Dendritic cell treated with granulocyte-macrophage colony-stimulating factor and Interleukin-4, amounts not matched to agents 40 ng/mL and 50 ng/mL, for 4 days (primary cell): ENCODE measurements at regions not wholly inside any gene's neighbourhood (a gene's known extent, or its start where the extent isn't known, plus 50 kb on each side); places are given as distances from the start of the nearest gene placed in this dataset.

ENCODE experiments used
- H3K27ac Mint-ChIP-seq: one replicate; pipeline ENCODE4 v1.8.0; 2022; ENCODE audit warnings: mild to moderate bottlenecking, mixed read lengths
- H3K27me3 Mint-ChIP-seq: one replicate; pipeline ENCODE4 v1.8.0; 2022; ENCODE audit warnings: mild to moderate bottlenecking, mixed read lengths
- H3K36me3 Mint-ChIP-seq: one replicate; pipeline ENCODE4 v1.8.0; 2022; ENCODE audit warnings: low read depth, mixed read lengths
- H3K4me1 Mint-ChIP-seq: one replicate; pipeline ENCODE4 v1.8.0; 2022; ENCODE audit warnings: low read depth, mixed read lengths
- H3K4me3 Mint-ChIP-seq: one replicate; pipeline ENCODE4 v1.8.0; 2022; ENCODE audit warnings: mild to moderate bottlenecking, moderate library complexity, mixed read lengths
- H3K9me3 Mint-ChIP-seq: one replicate; pipeline ENCODE4 v1.8.0; 2022; ENCODE audit warnings: mixed read lengths
- intact Hi-C: fragments of 100-400 bp; cut with micrococcal nuclease; formaldehyde crosslinking; loops from one replicate; pipeline ENCODE4 v1.15.0; 2022

GRCh38 chr7:121486590-121486989 is 90.5 kb upstream of the FAM3C start:
- no peaks in the 10 kb centered on the region for H3K9me3 Mint-ChIP-seq

DNA sequence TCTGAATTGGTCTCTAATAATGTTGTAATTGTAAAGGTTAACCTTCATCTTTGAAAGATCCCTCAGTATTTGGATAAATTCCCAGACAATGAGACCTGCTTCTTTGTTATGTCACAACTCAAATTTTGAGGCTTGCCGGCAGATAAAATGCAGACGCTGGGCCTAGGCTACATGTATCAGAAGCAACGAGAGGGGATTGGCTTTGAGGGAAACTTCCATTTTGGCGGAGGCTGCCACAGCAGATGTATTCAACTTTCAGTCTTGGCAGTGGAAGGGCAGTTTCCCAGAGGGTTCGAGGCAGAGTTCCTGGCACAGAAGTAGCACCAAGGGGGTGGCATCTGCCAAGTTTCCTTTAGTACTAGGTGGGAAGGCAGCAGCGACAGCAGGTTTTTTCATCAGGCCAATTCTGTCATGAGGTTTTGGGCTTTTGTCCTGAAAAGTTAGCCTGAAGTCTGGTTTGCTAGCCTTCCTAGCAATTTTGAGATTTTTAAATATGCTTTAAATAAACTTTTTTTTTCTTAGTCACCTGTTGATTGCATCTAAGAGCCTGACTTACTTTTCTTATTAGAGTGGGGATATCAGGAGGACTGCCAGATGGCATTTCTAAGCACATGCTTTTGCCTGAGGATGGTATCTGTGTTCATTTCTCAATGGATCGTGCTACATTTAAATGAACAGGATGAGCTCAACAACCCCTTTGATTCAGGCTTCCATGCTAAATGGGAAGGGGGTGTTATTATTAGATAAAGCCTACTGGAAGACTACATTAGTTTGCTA is 89.5 kb upstream of the FAM3C start:
- Mint-ChIP-seq H3K27ac (no peak overlapping the region), H3K4me1 (no peaks in the 10 kb centered on the region), H3K36me3 (no peaks in the 10 kb centered on the region), H3K27me3 (no peaks in the 10 kb centered on the region), H3K4me3 (no peak overlapping the region), H3K9me3 (no peaks in the 10 kb centered on the region)
- intact Hi-C loops, result no loop called here

More at GRCh38 chr7:121486590-121486989, 90.5 kb upstream of the FAM3C start:
- H3K27ac Mint-ChIP-seq, result no peak overlapping the region
- H3K4me1 Mint-ChIP-seq, result no peaks in the 10 kb centered on the region
- no peaks in the 10 kb centered on the region for H3K27me3 Mint-ChIP-seq
- H3K36me3 Mint-ChIP-seq, result no peaks in the 10 kb centered on the region
- intact Hi-C loops, result no loop called here
- no peak overlapping the region for H3K4me3 Mint-ChIP-seq

DNA sequence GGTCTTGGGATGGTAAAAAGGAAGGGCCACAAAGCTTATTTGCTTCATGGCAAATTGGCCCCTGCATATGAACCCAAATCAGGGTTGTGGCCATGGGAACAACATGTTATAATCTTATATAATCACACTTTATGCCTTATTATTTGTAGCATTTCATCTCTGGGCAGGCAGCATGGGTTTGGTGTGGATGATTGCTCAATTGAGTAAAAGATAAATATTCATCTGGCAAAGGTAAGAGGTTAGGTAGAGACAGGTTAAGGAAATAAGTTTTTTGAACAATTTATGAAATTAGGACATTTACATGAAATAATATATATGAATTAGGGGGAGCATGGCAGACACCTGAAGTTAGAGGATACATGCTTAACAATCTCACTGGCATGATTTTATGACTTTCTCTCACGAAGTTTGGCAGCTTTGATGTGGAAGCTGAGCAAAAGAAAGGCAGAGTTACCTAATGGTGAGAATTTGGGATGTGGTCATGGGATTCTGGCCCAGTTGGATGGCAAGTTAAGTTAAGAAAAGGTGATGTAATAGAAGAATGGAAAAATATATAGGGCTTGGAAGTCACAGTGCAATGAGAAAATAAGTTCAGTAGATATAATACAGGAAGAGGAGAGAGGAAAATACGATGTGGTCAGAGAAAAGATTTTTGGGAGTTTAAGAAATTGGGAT is 88.1 kb upstream of the FAM3C start:
- H3K36me3 Mint-ChIP-seq, result no peaks in the 10 kb centered on the region
- H3K27ac Mint-ChIP-seq, result no peak overlapping the region
- intact Hi-C loops, result no loop called here
- no peak overlapping the region for H3K4me3 Mint-ChIP-seq
- no peaks in the 10 kb centered on the region for H3K9me3 Mint-ChIP-seq
- H3K27me3 Mint-ChIP-seq, result no peaks in the 10 kb centered on the region
- H3K4me1 Mint-ChIP-seq, result no peaks in the 10 kb centered on the region

DNA sequence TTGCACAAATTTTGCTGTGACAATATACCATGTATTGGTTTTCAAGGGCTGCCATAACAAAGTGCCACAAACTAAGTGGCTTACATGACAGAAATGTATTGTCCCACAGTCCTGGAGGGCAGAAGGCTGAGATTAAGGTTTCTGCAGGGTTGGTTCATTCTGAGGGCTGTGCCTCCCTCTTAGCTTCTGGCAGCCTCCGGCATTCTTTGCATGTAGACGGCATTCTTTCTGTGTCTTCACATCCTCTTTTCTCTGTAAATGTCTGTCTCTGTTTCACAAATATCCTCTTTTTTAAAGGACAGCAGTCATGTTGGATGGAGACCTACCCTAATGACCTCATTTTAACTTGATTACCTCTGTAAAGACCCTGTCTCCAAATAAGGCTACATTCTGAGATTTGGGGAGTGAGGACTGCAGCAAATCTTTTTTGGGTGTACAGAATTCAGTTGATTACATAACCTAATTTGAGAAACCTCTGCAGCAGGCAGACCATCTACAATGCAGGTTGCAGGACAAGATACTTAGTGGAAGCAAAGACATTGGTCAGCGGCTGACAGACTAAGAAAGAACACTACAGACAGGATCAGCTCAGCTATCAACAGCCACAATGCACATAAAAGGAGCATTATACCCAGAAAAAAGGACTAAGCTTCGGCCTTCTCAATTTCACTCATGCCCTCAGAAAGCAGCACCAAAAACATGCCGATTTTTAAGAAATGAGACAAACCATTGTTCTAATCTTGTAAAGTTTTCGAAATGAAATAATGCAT is 84.6 kb upstream of the FAM3C start:
- no peaks in the 10 kb centered on the region for H3K4me1 Mint-ChIP-seq
- no peaks in the 10 kb centered on the region for H3K27me3 Mint-ChIP-seq
- intact Hi-C loops, result no loop called here

DNA sequence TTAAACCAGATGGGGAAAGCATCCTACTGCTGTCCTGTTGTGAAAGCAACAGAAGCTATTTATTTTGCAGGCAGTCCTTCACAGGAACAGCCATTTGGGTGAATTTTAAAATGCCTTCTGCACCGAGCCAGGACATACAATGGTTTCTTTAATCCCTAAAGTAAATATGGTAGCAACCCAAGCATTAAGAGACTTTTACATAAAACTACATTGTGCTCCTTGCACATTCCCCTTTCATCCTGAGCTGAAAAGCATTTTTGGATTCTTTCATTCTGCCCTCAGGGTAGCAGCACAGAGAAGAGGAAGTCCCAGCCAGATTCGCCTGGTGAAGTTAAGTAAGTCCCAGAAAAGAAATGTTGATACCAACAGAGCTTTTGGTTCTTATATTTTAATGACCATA is 84.0 kb upstream of the FAM3C start:
- intact Hi-C loops, result no loop called here
- H3K27me3 Mint-ChIP-seq, result no peaks in the 10 kb centered on the region
- H3K4me1 Mint-ChIP-seq, result no peaks in the 10 kb centered on the region

More for the DNA sequence above, 84.6 kb upstream of the FAM3C start:
- Mint-ChIP-seq H3K4me3 (no peak overlapping the region), H3K36me3 (no peaks in the 10 kb centered on the region), H3K9me3 (no peaks in the 10 kb centered on the region), H3K27ac (no peak overlapping the region)

GRCh38 chr7:121479466-121479865 is 83.4 kb upstream of the FAM3C start:
- Mint-ChIP-seq H3K36me3 (no peaks in the 10 kb centered on the region), H3K27ac (no peak overlapping the region), H3K4me1 (no peaks in the 10 kb centered on the region), H3K9me3 (no peaks in the 10 kb centered on the region), H3K4me3 (no peak overlapping the region), H3K27me3 (no peaks in the 10 kb centered on the region)
- intact Hi-C loops, result no loop called here

More for the DNA sequence above, 84.0 kb upstream of the FAM3C start:
- Mint-ChIP-seq H3K9me3 (no peaks in the 10 kb centered on the region), H3K27ac (no peak overlapping the region), H3K36me3 (no peaks in the 10 kb centered on the region), H3K4me3 (no peak overlapping the region)

DNA sequence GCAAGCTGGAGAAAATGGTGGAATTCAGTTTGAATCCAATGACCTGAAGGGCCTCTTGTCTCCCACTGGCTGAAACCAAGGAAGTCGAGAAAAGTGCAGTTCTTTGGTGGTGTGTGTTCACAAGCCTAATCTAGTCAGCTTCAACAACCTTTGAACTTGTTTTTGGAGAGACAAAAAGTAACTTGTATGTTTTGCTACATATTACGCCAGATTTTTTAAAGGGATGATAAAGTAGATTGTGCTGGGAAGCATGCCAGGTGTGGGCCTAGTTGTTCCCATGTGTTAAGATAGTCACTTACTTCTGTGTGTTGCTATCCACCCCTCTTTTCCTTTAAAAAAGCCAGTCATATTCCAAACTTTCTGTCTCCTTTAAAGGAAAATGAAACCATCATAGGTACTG is 79.7 kb upstream of the FAM3C start:
- Mint-ChIP-seq H3K27ac (no peak overlapping the region), H3K4me3 (no peak overlapping the region), H3K27me3 (no peaks in the 10 kb centered on the region), H3K9me3 (no peaks in the 10 kb centered on the region), H3K36me3 (no peaks in the 10 kb centered on the region), H3K4me1 (no peaks in the 10 kb centered on the region)
- intact Hi-C loops, result no loop called here

DNA sequence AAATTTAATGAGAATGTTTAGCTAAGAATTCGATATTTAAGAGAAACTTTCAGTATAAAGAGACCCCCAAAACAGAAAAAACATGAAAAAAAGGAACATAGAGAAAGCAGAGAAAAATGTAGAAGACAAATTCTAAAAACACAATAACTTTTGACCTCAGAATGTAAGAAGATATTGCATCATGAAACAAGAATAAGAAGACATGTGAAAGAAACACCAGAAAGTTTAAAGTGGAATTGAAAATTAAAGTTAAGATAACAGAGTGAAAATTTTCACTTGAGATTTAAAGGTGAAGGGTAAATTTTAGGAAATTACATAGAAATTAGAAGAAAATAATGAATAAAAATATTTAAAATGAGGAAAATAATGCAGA is 78.2 kb upstream of the FAM3C start:
- Mint-ChIP-seq H3K9me3 (no peaks in the 10 kb centered on the region), H3K27ac (no peak overlapping the region), H3K36me3 (no peaks in the 10 kb centered on the region), H3K27me3 (no peaks in the 10 kb centered on the region), H3K4me1 (no peaks in the 10 kb centered on the region), H3K4me3 (no peak overlapping the region)
- intact Hi-C loops, result no loop called here

- intact Hi-C loops, result no loop called here
- no peaks in the 10 kb centered on the region for H3K4me1 Mint-ChIP-seq
Measured at GRCh38 chr7:121473645-121474300, 77.7 kb upstream of the FAM3C start.

GRCh38 chr7:121466455-121466854 is 70.3 kb upstream of the FAM3C start:
- H3K4me1 Mint-ChIP-seq, result no peaks in the 10 kb centered on the region
- no peak overlapping the region for H3K27ac Mint-ChIP-seq
- H3K27me3 Mint-ChIP-seq, result no peaks in the 10 kb centered on the region
- intact Hi-C loops, result no loop called here
- no peaks in the 10 kb centered on the region for H3K36me3 Mint-ChIP-seq
- H3K9me3 Mint-ChIP-seq, result no peaks in the 10 kb centered on the region
- no peak overlapping the region for H3K4me3 Mint-ChIP-seq

More at GRCh38 chr7:121473645-121474300, 77.7 kb upstream of the FAM3C start:
- Mint-ChIP-seq H3K27ac (no peak overlapping the region), H3K9me3 (no peaks in the 10 kb centered on the region), H3K27me3 (no peaks in the 10 kb centered on the region), H3K4me3 (no peak overlapping the region), H3K36me3 (no peaks in the 10 kb centered on the region)

DNA sequence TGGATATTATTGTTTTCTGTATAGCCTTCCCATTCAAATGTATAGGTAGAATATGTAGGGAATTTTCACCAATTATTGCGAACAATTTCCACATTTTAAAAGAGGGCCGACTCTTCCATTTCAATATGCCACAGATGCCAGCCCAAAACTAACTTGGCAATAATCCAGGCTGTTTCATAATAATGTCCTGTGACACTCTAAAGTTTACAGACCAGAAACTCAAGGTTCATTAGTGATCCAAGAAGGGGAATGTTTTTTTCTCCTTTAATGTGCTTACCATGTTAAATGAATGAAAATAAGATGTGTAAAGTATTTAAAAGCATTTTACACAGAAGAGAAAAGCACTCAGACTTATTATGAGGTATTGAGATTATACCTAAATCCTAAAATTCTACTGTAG is 63.0 kb upstream of the FAM3C start:
- Mint-ChIP-seq H3K27ac (no peak overlapping the region), H3K4me1 (no peaks in the 10 kb centered on the region), H3K27me3 (no peaks in the 10 kb centered on the region), H3K9me3 (no peaks in the 10 kb centered on the region), H3K4me3 (no peak overlapping the region), H3K36me3 (no peaks in the 10 kb centered on the region)
- intact Hi-C loops, result no loop called here

DNA sequence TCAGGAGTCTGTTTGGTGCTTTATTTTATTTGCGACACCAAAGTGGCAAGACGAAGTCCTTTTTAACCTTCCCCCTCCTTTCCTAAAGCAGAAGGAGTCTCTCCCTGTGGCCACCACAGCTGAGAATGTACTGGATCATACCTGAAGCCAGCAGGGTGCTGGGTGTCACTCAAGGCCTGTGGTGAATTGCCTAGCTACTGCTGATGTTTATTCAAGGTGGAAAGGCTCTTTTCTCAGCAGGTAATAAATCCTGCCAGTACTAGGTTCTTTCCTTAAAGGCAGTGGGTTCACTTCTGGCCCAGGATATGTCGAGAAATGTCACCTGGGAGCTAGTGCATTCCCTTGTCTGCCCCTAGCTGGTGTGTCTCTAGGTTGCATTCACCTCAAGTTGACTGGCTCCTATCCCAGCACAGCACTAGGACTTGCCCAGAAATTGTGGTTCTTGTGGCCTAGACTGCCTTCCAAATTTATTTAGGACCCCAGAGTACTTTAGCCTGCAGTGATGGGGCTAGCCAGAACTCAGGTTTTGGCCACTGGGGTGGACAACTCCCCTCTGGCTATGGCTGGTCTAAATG is 60.8 kb upstream of the FAM3C start:
- Mint-ChIP-seq H3K4me1 (no peaks in the 10 kb centered on the region), H3K27me3 (no peaks in the 10 kb centered on the region), H3K4me3 (no peak overlapping the region), H3K27ac (no peak overlapping the region), H3K36me3 (no peaks in the 10 kb centered on the region), H3K9me3 (no peaks in the 10 kb centered on the region)
- intact Hi-C loops, result no loop called here

DNA sequence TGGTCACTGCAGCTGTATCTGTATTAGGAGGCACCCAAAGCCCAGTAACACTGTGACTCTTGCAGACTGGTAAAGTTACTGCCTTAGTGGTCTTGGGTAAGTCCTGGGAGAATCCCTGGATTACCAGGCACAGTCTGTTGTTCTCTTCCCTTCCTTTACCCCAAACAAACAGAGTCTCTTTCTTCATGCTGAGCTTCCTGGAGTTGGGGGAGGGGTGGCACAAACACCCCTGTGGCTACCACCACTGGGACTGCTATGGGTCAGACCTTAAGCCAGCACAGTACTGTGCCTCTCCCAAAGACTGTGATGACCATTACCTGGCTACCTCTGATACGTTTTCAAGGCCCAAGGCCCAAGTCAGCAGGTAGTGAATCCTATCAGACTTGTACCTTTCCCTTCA is 59.9 kb upstream of the FAM3C start:
- Mint-ChIP-seq H3K27me3 (no peaks in the 10 kb centered on the region), H3K36me3 (no peaks in the 10 kb centered on the region), H3K9me3 (no peaks in the 10 kb centered on the region), H3K27ac (no peak overlapping the region), H3K4me3 (no peak overlapping the region), H3K4me1 (no peaks in the 10 kb centered on the region)
- intact Hi-C loops, result no loop called here
